IMR-90 (cell line): ENCODE measurements at regions not wholly inside any gene's neighbourhood (a gene's known extent, or its start where the extent isn't known, plus 50 kb on each side); places are given as distances from the start of the nearest gene placed in this dataset.
"Not testable (repeated sequence)": the region's sequence is repeated elsewhere in the genome, so short reads cannot be mapped to it uniquely, and the experiment has no call there.

Source experiments
- ATAC-seq: fragments of 200-7000 bp; cut with Tn5 transposase; 2 replicates; pipeline ENCODE4 v1.9.1; 2020; ENCODE audit warnings: low read depth, mild to moderate bottlenecking, moderate library complexity
- BruUV-seq: library from RNA; stranded (reverse); fragments of 400-500 nt; replicated peaks from 2 replicates; lab custom pipeline; 2021; lab: Mats Ljungman, UMichigan
- CTCF ChIA-PET: fragments of 300-600 bp; formaldehyde crosslinking; extraction: SDS; loops from one replicate; lab custom pipeline; 2021; ENCODE audit warnings: antibody characterized with exemption; lab: Yijun Ruan, JAX
- POLR2A ChIA-PET: fragments of 300-600 bp; sonication (Branson Sonifier 250); formaldehyde crosslinking; loops from one replicate; lab custom pipeline; 2022; ENCODE audit warnings: antibody characterized with exemption; ENCODE audit not compliant: unreplicated experiment; lab: Charles Lee
- DNase-seq: peaks from one replicate; pipeline ENCODE4 v3.0.0; 2013
- H2AFZ ChIP-seq: replicated peaks from 2 replicates; pipeline ENCODE3; 2013; ENCODE audit warnings: low read length, mild to moderate bottlenecking; ENCODE audit not compliant: poor library complexity
- H2AK5ac ChIP-seq: 2 replicates; pipeline ENCODE4 v1.6.1; 2013; ENCODE audit warnings: low read depth, low read length, inconsistent platforms
- H2AK9ac ChIP-seq: replicated peaks from 2 replicates; pipeline ENCODE3; 2013; ENCODE audit warnings: mild to moderate bottlenecking, low read depth, low read length, moderate library complexity; ENCODE audit not compliant: poor library complexity
- H2BK120ac ChIP-seq: 2 replicates; pipeline ENCODE4 v1.6.1; 2013; ENCODE audit warnings: low read depth, low read length, inconsistent platforms
- H2BK15ac ChIP-seq: 3 replicates; pipeline ENCODE4 v1.6.1; 2013; ENCODE audit warnings: low read depth, low read length, inconsistent platforms
- H2BK20ac ChIP-seq: 2 replicates; pipeline ENCODE4 v1.6.1; 2013; ENCODE audit warnings: low read depth, mild to moderate bottlenecking, inconsistent platforms, low read length, moderate library complexity
- H2BK5ac ChIP-seq: 2 replicates; pipeline ENCODE4 v1.6.1; 2013; ENCODE audit warnings: mild to moderate bottlenecking, low read depth, low read length, inconsistent platforms; ENCODE audit not compliant: poor library complexity, severe bottlenecking
- H3K14ac ChIP-seq: replicated peaks from 2 replicates; pipeline ENCODE4 v1.6.1; 2013; ENCODE audit warnings: low read depth, low read length, inconsistent platforms
- H3K18ac ChIP-seq: 2 replicates; pipeline ENCODE4 v1.6.1; 2013; ENCODE audit warnings: low read depth, low read length, control low read depth
- H3K23ac ChIP-seq: 2 replicates; pipeline ENCODE4 v1.6.1; 2013; ENCODE audit warnings: low read depth, low read length, inconsistent platforms
- H3K27ac ChIP-seq: 2 replicates; pipeline ENCODE4 v1.5.1; 2013; ENCODE audit warnings: mild to moderate bottlenecking, control low read depth, low read length; ENCODE audit not compliant: insufficient read depth
- H3K27me3 ChIP-seq: 2 replicates; pipeline ENCODE4 v1.6.1; 2013; ENCODE audit warnings: low read length; ENCODE audit not compliant: control insufficient read depth, insufficient read depth
- H3K36me3 ChIP-seq: 2 replicates; pipeline ENCODE4 v1.6.1; 2013; ENCODE audit warnings: low read length, mixed read lengths; ENCODE audit not compliant: control insufficient read depth, insufficient read depth
- H3K4ac ChIP-seq: 2 replicates; pipeline ENCODE4 v1.6.1; 2013; ENCODE audit warnings: low read depth, low read length, inconsistent platforms
- H3K4me1 ChIP-seq: 2 replicates; pipeline ENCODE4 v1.6.1; 2013; ENCODE audit warnings: low read length, mixed read lengths; ENCODE audit not compliant: control insufficient read depth, insufficient read depth
- H3K4me2 ChIP-seq: 2 replicates; pipeline ENCODE4 v1.6.1; 2013; ENCODE audit warnings: low read depth, mild to moderate bottlenecking, control low read depth, low read length, moderate library complexity
- H3K4me3 ChIP-seq: 2 replicates; pipeline ENCODE4 v1.5.1; 2013; ENCODE audit warnings: low read depth, mild to moderate bottlenecking, control low read depth, low read length, moderate library complexity; ENCODE audit not compliant: insufficient read depth
- H3K56ac ChIP-seq: 2 replicates; pipeline ENCODE4 v1.6.1; 2013; ENCODE audit warnings: low read length, inconsistent platforms; ENCODE audit not compliant: insufficient read depth; ENCODE audit errors: extremely low read depth
- H3K79me1 ChIP-seq, 2 experiments: 2 replicates each; pipeline ENCODE4 v1.6.1; 2013; ENCODE audit warnings: low read length in 2 of 2, inconsistent platforms in 1 of 2, low read depth in 1 of 2
- H3K9ac ChIP-seq: 2 replicates; pipeline ENCODE4 v1.6.1; 2013; ENCODE audit warnings: low read depth, low read length, control low read depth
- H3K9me1 ChIP-seq: 2 replicates; pipeline ENCODE4 v1.6.1; 2013; ENCODE audit warnings: low read length, inconsistent platforms; ENCODE audit not compliant: insufficient read depth
- H3K9me3 ChIP-seq: 2 replicates; pipeline ENCODE4 v1.6.1; 2013; ENCODE audit warnings: low read length; ENCODE audit not compliant: control insufficient read depth, insufficient read depth
- H4K20me1 ChIP-seq: 2 replicates; pipeline ENCODE4 v1.6.1; 2013; ENCODE audit warnings: low read length, inconsistent platforms; ENCODE audit not compliant: insufficient read depth
- H4K5ac ChIP-seq: 2 replicates; pipeline ENCODE4 v1.6.1; 2013; ENCODE audit warnings: mild to moderate bottlenecking, low read depth, low read length, control low read depth
- H4K8ac ChIP-seq, 2 experiments: 2 replicates each; pipeline ENCODE4 v1.6.1; 2013; ENCODE audit warnings: low read depth in 2 of 2, low read length in 2 of 2, control low read depth in 1 of 2, inconsistent platforms in 1 of 2
- H4K91ac ChIP-seq: 2 replicates; pipeline ENCODE4 v1.6.1; 2013; ENCODE audit warnings: low read depth, low read length, inconsistent platforms; ENCODE audit not compliant: insufficient read depth
- WGBS, 2 experiments: methylation state at CpG; one replicate each; pipeline versions ENCODE4 v1.1.5 to v1.1.7; 2013; ENCODE audit warnings: missing lambda C conversion rate in 2 of 2; ENCODE audit not compliant: insufficient read length in 1 of 2; ENCODE audit errors: extremely low coverage in 2 of 2; 5-methylcytosine and 5-hydroxymethylcytosine counted together
- dilution Hi-C: fragments of 300-500 bp; cut with HindIII; formaldehyde crosslinking; loops from one replicate; pipeline ENCODE4 v1.14.3; 2018; ENCODE audit warnings: low sequenced_read_pairs; ENCODE audit not compliant: unreplicated experiment
- in situ Hi-C: fragments of 300-500 bp; cut with MboI; formaldehyde crosslinking; loops from 3 replicates; pipeline ENCODE4 v1.14.3; 2019; ENCODE audit warnings: low sequenced_read_pairs, inconsistent platforms, mixed read lengths
- intact Hi-C: fragments of 100-400 bp; cut with micrococcal nuclease; formaldehyde crosslinking; loops from 2 replicates; pipeline ENCODE4 v1.10.0; 2022

DNA sequence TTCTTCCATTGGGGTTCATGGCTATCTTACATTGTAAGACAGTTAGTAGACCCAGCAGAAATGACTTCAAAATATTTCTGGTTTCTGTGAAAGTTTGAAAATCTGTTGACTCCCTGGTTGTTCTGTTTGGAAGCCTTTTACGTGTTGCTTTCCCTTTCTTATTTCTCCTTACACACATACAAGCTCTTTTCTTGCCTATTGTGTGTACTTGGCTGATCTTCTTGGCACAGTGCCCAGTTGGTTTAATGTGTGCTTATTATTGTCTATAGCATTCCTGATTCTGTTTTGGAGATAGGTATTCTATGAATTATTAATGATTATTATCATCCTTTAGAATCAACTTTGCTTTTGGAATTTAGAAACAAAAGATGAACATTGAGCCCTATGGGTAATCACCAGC is 1995.0 kb downstream of the FOXD4L5 start:
- H2BK5ac ChIP-seq, H3K79me1 ChIP-seq, H3K27ac ChIP-seq, H3K4me2 ChIP-seq, dilution Hi-C loops, H3K27me3 ChIP-seq, H2BK120ac ChIP-seq, DNase-seq, H3K14ac ChIP-seq, H2AK9ac ChIP-seq, H2AFZ ChIP-seq, in situ Hi-C loops, POLR2A ChIA-PET, H4K5ac ChIP-seq, H3K18ac ChIP-seq, H3K9me1 ChIP-seq, H3K9ac ChIP-seq, H4K91ac ChIP-seq, H3K23ac ChIP-seq, ATAC-seq, H3K56ac ChIP-seq, H3K4ac ChIP-seq, CTCF ChIA-PET, H4K8ac ChIP-seq, H2BK20ac ChIP-seq, BruUV-seq, H3K36me3 ChIP-seq, H3K9me3 ChIP-seq, intact Hi-C loops, H3K4me1 ChIP-seq, H4K20me1 ChIP-seq, H2BK15ac ChIP-seq, H2AK5ac ChIP-seq, H3K4me3 ChIP-seq: not testable (repeated sequence)
- WGBS, 2 experiments: no CpG with 5 or more reads among the region's 1 CpG
